ENCODE measurements at regions not wholly inside any gene's neighbourhood (a gene's known extent, or its start where the extent isn't known, plus 50 kb on each side); places are given as distances from the start of the nearest gene placed in this dataset.

- no peak for DNase-seq (ENCODE audit: low spot score)
- Mint-ChIP-seq H3K4me3 (ENCODE audit: unreplicated experiment) (no peak overlapping the region), H3K27ac (ENCODE audit: unreplicated experiment) (no peak overlapping the region), H3K9me3 (ENCODE audit: low read depth) (no peaks in the 10 kb centered on the region), H3K4me1 (ENCODE audit: low read depth) (no peaks in the 10 kb centered on the region), H3K36me3 (ENCODE audit: low read depth) (no peaks in the 10 kb centered on the region), H3K27me3 (ENCODE audit: low read depth) (peaks cover 2% of the 10 kb centered on the region)
- no peak for TF ChIP-seq CTCF (IDR thresholded peaks at IDR 0.05)
Measured at GRCh38 chr1:163730411-163730821, 408.7 kb downstream of the NUF2 start.

GRCh38 chr1:163737261-163737660, 415.5 kb downstream of the NUF2 start:
- no peak for DNase-seq (ENCODE audit: low spot score)
- no peaks in the 10 kb centered on the region for H3K27me3 Mint-ChIP-seq (ENCODE audit: low read depth)
- no peak overlapping the region for H3K27ac Mint-ChIP-seq (ENCODE audit: unreplicated experiment)
- H3K4me1 Mint-ChIP-seq (ENCODE audit: low read depth): no peaks in the 10 kb centered on the region
- no peak for TF ChIP-seq CTCF (IDR thresholded peaks at IDR 0.05)
- no peak overlapping the region for H3K4me3 Mint-ChIP-seq (ENCODE audit: unreplicated experiment)
- H3K9me3 Mint-ChIP-seq (ENCODE audit: low read depth): no peaks in the 10 kb centered on the region
- H3K36me3 Mint-ChIP-seq (ENCODE audit: low read depth): no peaks in the 10 kb centered on the region

- Mint-ChIP-seq H3K4me3 (ENCODE audit: unreplicated experiment) (no peak overlapping the region), H3K27me3 (ENCODE audit: low read depth) (no peaks in the 10 kb centered on the region), H3K36me3 (ENCODE audit: low read depth) (no peaks in the 10 kb centered on the region), H3K27ac (ENCODE audit: unreplicated experiment) (no peak overlapping the region), H3K4me1 (ENCODE audit: low read depth) (no peaks in the 10 kb centered on the region), H3K9me3 (ENCODE audit: low read depth) (peaks cover 19% of the 10 kb centered on the region)
- no peak for TF ChIP-seq CTCF (IDR thresholded peaks at IDR 0.05)
- DNase-seq (ENCODE audit: low spot score): no peak
Measured at GRCh38 chr1:163744301-163744887, 422.6 kb downstream of the NUF2 start.

- DNase-seq (ENCODE audit: low spot score): no peak
- Mint-ChIP-seq H3K4me3 (ENCODE audit: unreplicated experiment) (no peak overlapping the region), H3K36me3 (ENCODE audit: low read depth) (no peaks in the 10 kb centered on the region), H3K9me3 (ENCODE audit: low read depth) (peaks cover 19% of the 10 kb centered on the region), H3K4me1 (ENCODE audit: low read depth) (no peaks in the 10 kb centered on the region), H3K27ac (ENCODE audit: unreplicated experiment) (no peak overlapping the region), H3K27me3 (ENCODE audit: low read depth) (no peaks in the 10 kb centered on the region)
- no peak for TF ChIP-seq CTCF (IDR thresholded peaks at IDR 0.05)
Measured at GRCh38 chr1:163745204-163745603, 423.4 kb downstream of the NUF2 start.

- no peaks in the 10 kb centered on the region for H3K36me3 Mint-ChIP-seq (ENCODE audit: low read depth)
- H3K27me3 Mint-ChIP-seq (ENCODE audit: low read depth): no peaks in the 10 kb centered on the region
- H3K4me3 Mint-ChIP-seq (ENCODE audit: unreplicated experiment): no peak overlapping the region
- no peaks in the 10 kb centered on the region for H3K4me1 Mint-ChIP-seq (ENCODE audit: low read depth)
- no peak for TF ChIP-seq CTCF (IDR thresholded peaks at IDR 0.05)
- H3K27ac Mint-ChIP-seq (ENCODE audit: unreplicated experiment): no peak overlapping the region
- peaks cover 19% of the 10 kb centered on the region for H3K9me3 Mint-ChIP-seq (ENCODE audit: low read depth)
- no peak for DNase-seq (ENCODE audit: low spot score)
Measured at GRCh38 chr1:163747261-163747660, 425.5 kb downstream of the NUF2 start.
